AG08396 (cell line): ENCODE measurements at regions not wholly inside any gene's neighbourhood (a gene's known extent, or its start where the extent isn't known, plus 50 kb on each side); places are given as distances from the start of the nearest gene placed in this dataset.
A peak's percentile ranks its signal among the peaks of the same experiment; 100 is the strongest.
"Not testable (repeated sequence)": the region's sequence is repeated elsewhere in the genome, so short reads cannot be mapped to it uniquely, and the experiment has no call there.

Experiments used
- DNase-seq: peaks from one replicate; pipeline ENCODE4 v3.0.0; 2012; ENCODE audit warnings: low spot score, mixed read lengths

DNA sequence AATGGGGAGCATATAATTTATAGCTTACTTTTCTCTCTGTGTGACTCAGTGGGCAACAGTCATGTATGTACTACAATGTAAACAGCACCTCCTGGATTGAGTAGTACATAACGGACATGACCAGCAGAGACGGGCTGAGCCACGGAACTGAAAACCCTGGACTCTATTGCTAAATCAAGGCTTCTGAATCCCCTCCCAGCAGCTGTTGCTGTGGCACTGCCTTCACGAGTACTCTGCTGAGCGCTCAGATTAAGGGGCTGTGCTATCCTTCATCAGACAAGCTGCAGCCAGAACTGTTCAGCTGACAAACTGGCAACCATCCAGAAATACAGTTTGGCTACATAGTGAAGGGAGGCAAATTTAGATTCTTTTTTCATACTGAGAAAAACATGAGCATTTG is 131.3 kb upstream of the CCDC180 start:
- no peak for DNase-seq

DNA sequence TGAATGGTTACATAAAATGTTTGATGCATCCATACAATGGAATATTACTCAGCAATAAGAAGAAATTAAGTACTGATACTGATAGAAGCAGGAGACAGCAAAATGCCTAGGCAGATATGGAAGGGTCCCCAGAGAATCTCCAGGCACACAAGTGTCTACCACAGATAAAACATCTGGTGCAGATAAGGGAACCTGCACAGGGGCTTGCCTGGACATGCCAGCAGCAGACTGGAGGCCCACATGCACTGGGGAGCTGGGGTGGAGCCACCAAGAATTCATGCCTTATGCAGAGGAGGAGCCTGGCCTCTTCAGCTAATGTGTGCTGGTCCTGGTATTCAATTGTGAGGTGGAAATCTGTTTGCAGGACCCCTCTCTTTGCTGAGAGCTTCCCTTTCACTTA is 129.2 kb upstream of the CTSV start:
- DNase-seq = not testable (repeated sequence)

DNA sequence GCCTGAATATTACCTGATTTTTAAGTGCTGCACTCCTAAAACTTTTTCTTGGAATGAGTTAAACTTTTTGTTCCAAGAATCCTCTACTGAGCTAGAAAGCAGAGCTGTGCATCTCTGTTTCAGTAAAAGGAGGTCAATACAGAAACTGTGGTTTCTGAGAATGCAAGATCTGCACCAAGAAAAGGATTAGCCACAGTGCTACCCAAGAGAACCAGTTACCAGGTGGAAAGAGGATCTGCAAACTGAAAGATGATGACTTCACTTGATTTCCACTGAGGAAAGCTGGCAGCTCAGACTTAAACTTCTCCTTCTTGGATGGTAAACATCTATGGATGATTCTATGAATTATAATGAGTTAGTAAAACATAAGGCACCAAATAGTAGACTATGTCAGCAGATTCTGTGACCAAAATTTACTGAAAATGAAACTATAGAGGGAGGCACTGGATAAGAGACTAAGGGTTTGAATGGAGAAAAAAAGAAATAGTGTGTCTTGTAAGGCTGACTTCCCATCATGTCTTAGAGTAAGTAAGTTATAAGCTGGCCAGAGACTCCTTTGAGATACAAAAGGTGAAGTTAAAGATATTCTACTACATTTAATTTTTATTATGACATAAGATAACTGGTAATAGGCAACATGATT is 127.7 kb upstream of the CTSV start:
- DNase-seq = not testable (repeated sequence)

DNA sequence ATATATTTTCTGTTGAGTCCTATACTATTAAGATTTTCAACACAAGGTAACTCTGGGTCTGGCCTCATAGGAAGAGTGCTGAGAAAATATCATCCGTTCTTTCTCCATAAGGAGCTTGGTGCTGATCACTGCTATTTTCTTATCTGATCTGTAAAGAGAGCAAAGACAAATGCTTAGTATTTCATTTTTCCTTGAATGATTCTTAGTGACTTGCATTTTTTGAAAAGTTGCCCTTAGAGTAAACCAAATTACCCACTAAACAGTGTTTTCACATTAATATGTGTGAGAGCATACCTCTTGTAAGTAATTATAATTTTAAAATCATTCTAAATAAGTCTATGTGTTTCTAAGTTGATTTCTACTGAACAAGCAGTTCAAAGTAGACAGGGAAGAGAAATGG is 121.3 kb upstream of the CTSV start:
- no peak for DNase-seq

DNA sequence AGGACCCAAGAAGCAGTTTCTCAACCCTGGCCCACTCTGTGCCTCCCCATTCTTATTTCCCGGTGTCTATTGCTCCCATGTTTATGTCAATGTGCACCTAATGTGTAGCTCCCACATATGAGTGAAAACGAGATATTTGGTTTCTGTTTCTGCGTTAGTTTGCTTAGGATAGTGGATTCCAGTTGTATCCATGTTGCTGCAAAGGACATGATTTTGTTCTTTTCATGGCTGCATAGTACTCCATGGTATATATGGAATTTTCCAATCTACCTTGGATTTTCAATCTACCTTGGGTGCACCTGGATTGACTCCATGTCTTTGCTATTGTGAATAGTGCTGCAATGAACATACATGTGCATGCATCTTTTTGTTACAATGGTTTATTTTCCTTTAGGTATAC is 119.8 kb upstream of the CTSV start:
- not testable (repeated sequence) for DNase-seq

DNA sequence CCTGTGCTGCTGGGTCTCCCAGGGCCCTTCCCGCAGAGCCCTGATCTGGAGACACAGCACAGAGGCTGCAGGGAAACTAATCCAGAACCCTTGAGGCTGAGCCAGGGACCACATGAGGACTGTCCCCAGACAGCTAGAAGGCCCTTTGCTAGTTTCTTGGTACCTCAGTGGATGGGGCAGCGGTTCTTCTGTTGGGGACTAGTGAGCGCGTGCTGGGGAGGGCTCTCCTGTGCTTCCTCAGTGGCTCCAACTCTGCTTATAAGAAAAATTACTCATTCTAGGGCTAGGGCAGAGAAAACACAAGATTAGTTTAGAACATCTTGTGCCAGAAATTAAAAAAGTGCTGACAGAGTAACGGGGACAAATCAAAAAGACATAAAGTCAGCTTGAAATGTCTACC is 116.5 kb upstream of the CTSV start:
- not testable (repeated sequence) for DNase-seq

DNA sequence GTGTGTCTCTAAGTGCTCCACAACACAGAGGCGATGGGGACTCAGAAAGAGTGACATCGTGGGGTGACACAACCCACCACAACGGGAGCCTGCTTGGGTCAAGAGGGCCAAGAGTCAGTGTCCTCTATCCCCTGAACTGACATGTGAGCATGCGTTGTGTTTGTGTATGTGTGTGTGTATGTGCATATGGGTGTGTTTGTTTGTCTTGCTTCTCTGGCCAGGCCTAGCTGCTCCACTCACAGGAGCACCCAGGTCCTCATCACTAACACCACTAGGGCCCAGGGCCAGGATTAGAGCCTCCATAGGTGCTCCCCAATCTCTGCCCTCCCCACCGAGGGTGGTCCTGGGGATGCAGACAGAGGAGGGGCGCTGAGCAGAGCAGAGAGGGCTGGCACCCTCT is 115.0 kb upstream of the CTSV start:
- no peak for DNase-seq

DNA sequence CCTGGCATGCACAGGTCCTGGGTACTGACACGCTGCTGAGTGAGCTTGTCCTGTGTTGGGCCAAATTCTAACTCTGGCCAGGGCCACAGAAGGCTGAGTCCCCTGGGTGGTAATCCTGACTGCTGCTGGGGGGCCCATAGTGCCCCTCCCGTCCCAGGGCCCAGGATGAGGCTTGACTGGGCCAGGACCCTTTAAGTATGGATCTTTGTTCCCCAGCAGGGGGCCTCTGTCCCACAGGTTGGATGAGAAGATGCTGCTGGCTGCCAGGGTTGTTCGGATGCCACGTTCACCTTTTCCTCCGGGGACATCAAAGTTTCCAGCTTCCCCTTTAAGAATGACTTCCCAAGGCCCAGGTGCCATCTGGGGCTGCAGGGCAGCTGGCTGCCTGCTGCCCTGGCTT is 114.2 kb upstream of the CTSV start:
- not testable (repeated sequence) for DNase-seq

DNA sequence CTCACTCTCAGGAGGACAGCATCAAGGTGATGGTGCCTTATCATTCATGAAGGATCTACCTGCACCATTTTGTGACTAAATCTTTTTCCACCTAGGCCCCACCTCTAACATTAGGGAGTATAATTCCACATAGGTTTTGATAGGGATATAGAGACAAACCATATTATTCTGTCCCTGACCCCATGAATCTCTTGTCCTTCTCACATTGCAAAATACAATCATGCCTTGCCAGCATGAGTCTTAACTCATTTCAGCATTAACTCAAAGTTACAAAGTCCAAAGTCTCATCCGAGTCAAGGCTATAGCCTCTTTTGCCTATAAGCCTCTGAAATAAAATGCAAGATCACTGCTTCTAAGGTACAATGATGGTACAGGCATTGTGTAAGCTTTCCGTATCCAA is 111.5 kb upstream of the CTSV start:
- DNase-seq = not testable (repeated sequence)

DNA sequence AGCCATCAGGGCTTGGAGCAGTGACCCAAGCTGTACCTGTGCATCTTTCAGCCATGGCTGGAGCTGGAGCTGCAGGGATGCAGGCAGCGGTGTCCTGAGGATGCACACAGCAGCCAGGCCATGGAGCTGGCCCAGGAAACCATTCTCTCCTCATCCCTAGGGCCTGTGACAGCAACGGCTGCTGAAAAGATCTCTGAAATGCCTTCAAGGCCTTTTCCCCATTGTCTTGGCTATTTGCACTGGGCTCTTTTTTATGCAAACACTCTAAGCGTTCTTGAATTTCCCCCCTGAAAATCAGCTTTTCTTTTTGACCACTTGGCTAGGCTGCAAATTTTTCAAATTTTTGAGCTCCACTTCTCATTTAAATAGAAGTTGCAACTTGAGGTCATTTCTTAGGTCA is 109.5 kb upstream of the CTSV start:
- not testable (repeated sequence) for DNase-seq

DNA sequence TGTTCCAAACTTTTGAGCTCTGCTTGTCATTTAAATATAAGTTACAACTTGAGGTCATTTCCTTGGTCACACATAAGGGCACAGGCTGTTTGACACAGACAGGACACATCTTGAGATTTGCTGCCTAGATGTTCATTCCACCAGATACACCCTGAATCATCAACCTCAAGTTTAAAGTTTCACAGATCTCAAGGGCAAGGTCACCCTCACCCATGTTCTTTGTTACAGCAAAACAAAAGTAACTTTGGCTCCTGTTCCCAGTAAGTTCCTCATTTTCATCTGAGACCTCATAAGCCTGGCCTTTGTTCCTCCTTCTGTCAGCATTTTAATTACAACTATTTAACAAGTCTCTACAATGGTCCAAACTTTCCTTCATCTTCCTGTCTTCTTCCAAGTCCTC is 106.7 kb upstream of the CTSV start:
- DNase-seq = not testable (repeated sequence)

DNA sequence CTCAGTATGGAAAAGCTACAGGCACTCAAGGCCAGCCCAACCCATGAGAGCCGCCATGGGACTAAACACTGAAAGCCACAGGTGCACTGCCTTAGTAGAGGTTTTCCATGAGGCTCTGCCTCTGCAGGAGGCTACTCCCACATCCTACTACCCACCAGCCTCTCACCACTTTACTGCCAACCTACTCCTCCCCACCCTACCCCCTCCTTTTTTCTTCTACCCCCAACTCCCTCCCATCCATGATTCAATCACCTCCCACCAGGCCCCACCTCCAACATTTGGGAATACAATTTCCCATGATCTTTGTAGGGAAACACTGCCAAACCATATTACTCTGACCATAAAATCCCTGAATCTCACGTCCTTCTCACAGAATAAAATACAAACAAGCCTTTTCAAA is 101.6 kb upstream of the CTSV start:
- DNase-seq = no peak

DNA sequence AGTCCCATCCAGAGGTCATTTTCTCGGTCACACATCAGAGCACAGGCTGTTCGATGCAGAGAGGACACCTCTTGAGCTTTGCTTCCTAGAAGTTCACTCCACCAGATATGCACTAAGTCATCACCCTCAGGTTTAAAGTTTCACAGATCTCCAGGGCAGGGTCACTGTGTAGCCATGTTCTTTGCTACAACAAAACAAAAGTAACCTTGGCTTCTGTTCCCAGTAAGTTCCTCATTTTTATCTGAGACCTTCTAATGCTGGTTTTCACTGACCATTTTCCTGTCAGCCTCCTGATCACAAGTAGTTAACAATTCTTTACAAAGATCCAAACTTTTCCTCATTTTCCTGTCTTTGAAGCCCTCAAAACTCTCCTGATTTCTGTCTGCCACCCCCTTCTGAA is 97.5 kb upstream of the CTSV start:
- no peak for DNase-seq

DNA sequence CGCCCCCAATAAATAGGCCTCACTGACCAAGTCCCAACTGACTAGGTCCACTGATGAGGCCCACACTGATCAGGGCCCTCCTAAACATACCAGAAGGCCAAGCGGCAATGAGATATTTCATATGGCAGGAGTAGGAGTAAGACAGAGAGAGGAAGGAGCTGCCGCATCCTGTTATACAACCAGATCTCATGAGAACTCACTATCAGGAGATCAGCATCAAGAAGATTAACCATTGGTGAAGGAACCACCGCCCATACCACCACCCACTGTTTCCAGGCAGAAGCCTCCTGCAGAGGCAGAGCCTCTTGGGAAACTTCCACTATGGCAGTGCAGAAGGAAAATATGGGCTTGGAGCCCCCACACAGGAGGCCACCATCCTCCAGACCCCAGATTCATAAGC is 95.0 kb upstream of the CTSV start:
- not testable (repeated sequence) for DNase-seq

DNA sequence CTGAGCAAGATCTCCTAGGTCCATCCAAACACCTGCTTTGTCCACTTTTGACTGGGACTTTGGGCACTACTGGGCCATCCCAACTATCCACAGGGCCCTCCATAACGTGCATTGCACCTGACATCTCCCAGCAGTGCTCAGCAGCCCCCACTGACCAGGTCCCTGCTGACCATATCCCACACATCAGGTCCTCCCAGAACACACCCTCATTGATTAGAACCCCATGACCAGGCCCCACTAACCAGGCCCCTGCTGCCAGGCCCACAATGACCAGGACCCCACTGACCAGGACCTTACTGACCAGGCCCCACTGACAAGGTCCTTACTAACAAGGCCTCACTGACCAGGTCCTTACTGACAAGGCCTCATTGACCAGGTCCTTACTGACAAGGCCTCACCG is 93.9 kb upstream of the CTSV start:
- DNase-seq = no peak

DNA sequence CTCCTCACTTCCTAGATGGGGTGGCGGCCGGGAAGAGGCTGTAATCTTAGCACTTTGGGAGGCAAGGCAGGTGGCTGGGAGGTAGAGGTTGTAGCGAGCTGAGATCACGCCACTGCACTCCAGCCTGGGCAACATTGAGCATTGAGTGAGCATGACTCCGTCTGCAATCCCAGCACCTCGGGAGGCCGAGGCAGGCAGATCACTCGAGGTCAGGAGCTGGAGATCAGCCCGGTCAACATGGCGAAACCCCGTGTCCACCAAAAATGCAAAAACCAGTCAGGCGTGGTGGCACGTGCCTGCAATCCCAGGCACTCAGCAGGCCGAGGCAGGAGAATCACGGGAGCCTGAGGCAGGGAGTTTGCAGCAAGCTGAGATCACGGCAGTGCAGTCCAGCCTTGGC is 91.9 kb upstream of the CTSV start:
- not testable (repeated sequence) for DNase-seq

DNA sequence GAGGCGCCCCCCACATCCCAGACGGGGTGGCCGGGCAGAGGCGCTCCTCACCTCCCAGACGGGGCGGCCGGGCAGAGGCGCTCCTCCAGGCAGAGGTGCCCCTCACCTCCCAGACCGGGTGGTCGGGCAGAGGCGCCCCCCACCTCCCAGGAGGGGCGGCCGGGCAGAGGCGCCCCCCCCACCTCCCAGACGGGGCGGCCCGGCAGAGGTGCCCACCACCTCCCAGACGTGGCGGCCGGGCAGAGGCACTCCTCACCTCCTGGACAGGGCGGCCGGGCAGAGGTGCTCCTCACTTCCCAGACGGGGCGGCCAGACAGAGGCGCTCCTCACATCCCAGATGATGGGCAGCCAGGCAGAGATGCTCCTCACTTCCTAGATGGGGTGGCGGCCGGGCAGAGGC is 91.4 kb upstream of the CTSV start:
- not testable (repeated sequence) for DNase-seq

DNA sequence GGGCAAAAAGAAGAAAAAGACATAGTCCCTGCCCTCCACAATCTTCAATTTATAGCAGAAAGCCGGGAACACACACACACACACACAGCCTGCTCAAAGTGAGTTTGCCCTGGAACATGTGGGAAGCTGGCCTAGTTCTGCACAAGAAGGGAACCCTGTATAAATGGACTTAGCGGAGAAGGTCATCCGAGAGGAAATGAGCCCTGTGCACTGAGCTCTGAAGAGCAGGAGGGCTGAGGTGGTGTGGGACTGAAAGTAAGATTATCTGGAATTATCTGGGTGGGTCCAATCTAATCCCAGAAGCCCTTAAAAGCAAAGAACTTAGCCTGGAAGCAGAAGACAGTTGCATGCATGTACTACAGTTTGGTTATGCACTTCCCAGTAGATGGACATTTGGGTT is 90.0 kb upstream of the CTSV start:
- no peak for DNase-seq

DNA sequence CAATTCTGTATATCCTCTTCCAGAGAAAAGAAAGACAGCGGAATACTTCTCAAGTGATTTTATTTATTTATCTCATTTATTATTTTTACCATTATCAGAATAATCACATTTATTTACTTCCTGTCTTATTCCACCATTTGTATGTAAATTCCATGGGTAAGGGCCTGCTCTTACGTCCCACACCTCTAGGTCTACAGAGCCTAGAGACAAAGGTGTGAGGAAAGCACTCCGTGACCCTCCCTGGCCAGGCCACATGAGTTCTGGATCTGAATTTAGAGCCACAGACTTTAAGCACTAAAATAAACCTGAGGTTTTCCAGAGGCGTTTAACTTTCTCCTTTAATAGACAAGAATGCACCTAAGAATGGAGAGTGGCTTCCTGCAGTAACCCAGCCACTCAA is 85.3 kb upstream of the CTSV start:
- DNase-seq = no peak

DNA sequence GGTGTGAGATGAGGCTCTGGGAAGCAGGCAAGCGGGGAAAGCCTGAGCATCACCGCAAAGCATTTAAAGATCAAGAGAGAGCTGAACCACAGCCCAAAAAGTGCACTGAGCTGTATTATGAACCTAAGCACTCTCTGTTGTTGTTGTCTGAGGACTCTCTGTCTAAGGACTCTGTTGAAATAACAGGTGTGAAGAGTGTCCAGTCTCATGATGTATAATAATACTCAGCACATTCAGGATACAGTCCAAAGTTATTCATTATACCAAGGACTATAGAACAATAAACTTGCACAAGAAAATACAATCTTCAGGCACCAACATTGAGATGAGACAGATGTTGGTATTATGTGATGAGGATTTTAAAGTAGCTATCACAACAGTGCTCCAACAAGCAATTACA is 71.8 kb upstream of the CTSV start:
- DNase-seq = no peak

DNA sequence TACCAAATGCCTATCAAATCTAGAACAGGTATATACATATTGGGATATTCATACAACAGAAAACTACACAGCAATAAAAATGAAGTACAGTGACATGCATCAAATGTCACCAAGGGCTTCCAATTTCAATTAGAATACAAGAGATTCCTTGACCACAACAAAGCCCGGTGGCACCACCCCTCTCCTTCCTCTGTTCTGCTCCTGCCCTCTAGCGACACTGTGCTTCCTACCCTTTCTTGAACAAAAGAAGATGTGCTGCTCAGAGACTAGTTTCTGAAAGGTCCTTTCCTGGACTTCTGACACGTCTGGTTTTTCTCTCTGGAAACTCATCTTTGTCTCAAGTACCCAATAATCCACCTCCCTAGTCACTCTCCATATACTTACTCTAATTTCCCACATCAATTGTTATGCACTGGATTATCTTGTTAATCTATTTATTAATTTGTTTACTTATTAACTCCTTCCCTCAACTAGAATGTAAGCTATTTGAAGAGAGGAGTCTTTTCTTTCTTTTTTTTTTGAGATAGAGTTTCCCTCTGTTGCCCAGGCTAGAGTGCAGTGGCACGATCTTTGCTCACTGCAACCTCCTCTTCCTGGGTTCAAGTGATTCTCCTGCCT is 70.4 kb upstream of the CTSV start:
- peak; percentile 8 for DNase-seq

DNA sequence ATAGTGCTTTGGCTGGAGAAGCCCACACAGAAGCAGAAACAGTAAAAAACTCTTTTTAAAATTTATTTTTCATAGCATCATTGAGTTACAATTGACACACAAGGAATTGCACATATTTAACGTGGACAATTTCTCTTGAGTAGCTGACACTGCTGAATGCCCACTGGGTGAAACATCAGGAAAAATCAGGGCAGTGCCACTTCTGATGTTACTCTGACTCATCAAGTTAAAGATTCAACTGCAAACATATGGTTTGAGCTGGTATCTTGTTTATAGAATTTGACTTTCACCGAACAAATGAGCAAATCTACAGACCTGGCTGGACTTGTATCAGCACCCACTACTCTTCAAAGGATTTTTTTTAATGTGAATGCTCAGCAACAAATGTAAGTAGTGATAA is 66.3 kb upstream of the CTSV start:
- not testable (repeated sequence) for DNase-seq

DNA sequence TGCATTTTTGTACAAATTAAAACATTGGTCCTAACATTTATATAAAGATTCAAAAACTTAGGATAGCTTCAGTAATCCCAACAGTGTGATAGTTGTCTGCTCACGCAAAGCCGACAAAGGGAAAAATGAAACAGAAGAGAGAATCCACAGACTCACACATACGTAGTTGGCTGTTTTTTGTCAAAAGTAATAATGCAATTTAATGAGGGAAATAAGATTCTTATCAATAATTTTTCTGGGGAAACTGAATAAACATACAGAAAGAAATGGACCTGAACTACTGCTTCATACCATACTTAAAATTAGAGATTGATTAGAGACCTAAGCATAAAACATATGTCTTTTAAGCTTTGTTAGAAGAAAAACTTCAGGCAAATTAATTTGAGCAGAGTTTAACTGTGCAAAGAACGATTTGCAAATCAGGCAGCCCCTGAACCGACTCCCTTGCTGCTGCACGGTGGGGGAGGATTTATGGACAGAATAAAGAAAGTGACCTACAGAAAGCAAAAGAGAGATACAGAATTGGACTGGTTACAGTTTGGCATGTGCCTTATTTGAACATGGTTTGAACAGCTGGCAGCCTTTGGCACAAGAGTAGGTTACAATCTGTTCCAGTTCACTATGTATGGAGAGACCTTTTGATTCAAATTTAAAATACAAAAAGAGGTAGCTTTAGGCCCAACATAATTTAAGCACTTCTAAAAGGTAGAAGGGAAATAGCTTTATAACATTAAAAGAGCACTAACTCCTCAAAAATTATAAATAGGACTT is 64.9 kb upstream of the CTSV start:
- not testable (repeated sequence) for DNase-seq
